Skeletal muscle satellite cell (primary cell): ENCODE measurements at regions not wholly inside any gene's neighbourhood (a gene's known extent, or its start where the extent isn't known, plus 50 kb on each side); places are given as distances from the start of the nearest gene placed in this dataset.

Experiments
- H3K27me3 ChIP-seq: 2 replicates; pipeline ENCODE4 v1.7.0; 2013; ENCODE audit warnings: low read length; ENCODE audit not compliant: control insufficient read depth, insufficient read depth
- H3K36me3 ChIP-seq: 2 replicates; pipeline ENCODE4 v1.7.0; 2013; ENCODE audit warnings: mild to moderate bottlenecking, control low read depth, low read length; ENCODE audit not compliant: insufficient read depth
- H3K4me1 ChIP-seq: 2 replicates; pipeline ENCODE4 v1.7.0; 2013; ENCODE audit warnings: low read length; ENCODE audit not compliant: control insufficient read depth, insufficient read depth
- H3K4me2 ChIP-seq: 2 replicates; pipeline ENCODE4 v1.7.0; 2013; ENCODE audit warnings: mild to moderate bottlenecking, low read length
- H3K4me3 ChIP-seq: 2 replicates; pipeline ENCODE4 v1.7.0; 2013; ENCODE audit warnings: low read length
- H3K9ac ChIP-seq: 2 replicates; pipeline ENCODE4 v1.7.0; 2013; ENCODE audit warnings: mild to moderate bottlenecking, low read depth, low read length, moderate library complexity
- H3K9me3 ChIP-seq: replicated peaks from 2 replicates; pipeline ENCODE4 v1.7.0; 2013; ENCODE audit warnings: mild to moderate bottlenecking, control low read depth, low read length

DNA sequence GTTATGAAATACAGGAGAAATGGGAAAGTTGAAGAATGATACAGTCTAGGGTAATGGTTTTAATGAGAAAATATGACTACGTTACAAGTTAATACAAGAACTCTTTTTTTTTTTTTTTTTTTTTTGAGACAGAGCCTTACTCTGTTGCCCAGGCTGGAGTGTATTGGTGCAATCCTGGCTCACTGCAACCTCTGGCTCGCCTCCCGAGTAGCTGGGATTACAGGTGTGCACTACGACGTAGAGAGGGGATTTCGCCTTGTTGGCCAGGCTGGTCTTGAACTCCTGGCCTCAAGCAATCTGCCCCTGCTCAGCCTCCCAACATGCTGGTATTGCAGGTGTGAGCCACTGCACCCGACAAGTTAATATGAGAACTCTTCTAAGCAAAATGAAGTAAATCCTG is 77.1 kb upstream of the SELENOP start:
- H3K4me1 ChIP-seq: no peaks in the 10 kb centered on the region
- no peak overlapping the region for H3K9ac ChIP-seq
- no peaks in the 10 kb centered on the region for H3K9me3 ChIP-seq
- H3K4me2 ChIP-seq: no peak overlapping the region
- H3K36me3 ChIP-seq: no peaks in the 10 kb centered on the region
- H3K27me3 ChIP-seq: peaks cover 25% of the 10 kb centered on the region
- no peak overlapping the region for H3K4me3 ChIP-seq

DNA sequence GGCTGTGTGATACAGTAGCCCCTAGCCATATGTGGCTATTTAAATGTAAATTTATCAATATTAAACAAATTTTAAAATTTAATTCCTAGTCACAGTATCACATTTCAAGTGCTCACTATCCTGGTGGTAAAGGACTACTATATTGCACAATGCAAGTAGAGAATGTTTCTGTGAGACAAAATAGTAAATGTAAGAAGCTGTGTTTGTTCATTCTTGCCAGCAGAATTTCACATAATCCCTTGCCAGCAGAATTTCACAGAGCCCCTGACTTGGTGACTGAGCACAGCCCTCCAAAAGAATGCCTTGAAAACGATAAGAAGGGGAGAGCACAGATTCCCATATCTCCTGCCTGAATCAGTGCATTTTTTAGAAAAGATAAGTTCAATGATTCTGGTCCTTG is 75.9 kb upstream of the SELENOP start:
- H3K27me3 ChIP-seq: peaks cover 24% of the 10 kb centered on the region
- H3K4me2 ChIP-seq: no peak overlapping the region
- H3K9me3 ChIP-seq: no peaks in the 10 kb centered on the region
- no peaks in the 10 kb centered on the region for H3K4me1 ChIP-seq
- no peaks in the 10 kb centered on the region for H3K36me3 ChIP-seq
- no peak overlapping the region for H3K9ac ChIP-seq
- no peak overlapping the region for H3K4me3 ChIP-seq

GRCh38 chr5:42887097-42887496 is 75.4 kb upstream of the SELENOP start:
- no peak overlapping the region for H3K9ac ChIP-seq
- H3K4me3 ChIP-seq: no peak overlapping the region
- H3K4me1 ChIP-seq: no peaks in the 10 kb centered on the region
- no peaks in the 10 kb centered on the region for H3K36me3 ChIP-seq
- H3K9me3 ChIP-seq: no peaks in the 10 kb centered on the region
- peaks cover 20% of the 10 kb centered on the region for H3K27me3 ChIP-seq
- H3K4me2 ChIP-seq: no peak overlapping the region

GRCh38 chr5:42886635-42887034 is 74.9 kb upstream of the SELENOP start:
- Histone ChIP-seq H3K9ac (no peak overlapping the region), H3K27me3 (peaks cover 20% of the 10 kb centered on the region), H3K4me2 (no peak overlapping the region), H3K9me3 (no peaks in the 10 kb centered on the region), H3K4me1 (no peaks in the 10 kb centered on the region), H3K4me3 (no peak overlapping the region), H3K36me3 (no peaks in the 10 kb centered on the region)

- no peak overlapping the region for H3K9ac ChIP-seq
- no peaks in the 10 kb centered on the region for H3K4me1 ChIP-seq
- H3K4me3 ChIP-seq: no peak overlapping the region
- no peak overlapping the region for H3K4me2 ChIP-seq
- H3K27me3 ChIP-seq: peaks cover 20% of the 10 kb centered on the region
- no peaks in the 10 kb centered on the region for H3K9me3 ChIP-seq
- H3K36me3 ChIP-seq: no peaks in the 10 kb centered on the region
Measured at GRCh38 chr5:42884326-42884725, 72.6 kb upstream of the SELENOP start.

DNA sequence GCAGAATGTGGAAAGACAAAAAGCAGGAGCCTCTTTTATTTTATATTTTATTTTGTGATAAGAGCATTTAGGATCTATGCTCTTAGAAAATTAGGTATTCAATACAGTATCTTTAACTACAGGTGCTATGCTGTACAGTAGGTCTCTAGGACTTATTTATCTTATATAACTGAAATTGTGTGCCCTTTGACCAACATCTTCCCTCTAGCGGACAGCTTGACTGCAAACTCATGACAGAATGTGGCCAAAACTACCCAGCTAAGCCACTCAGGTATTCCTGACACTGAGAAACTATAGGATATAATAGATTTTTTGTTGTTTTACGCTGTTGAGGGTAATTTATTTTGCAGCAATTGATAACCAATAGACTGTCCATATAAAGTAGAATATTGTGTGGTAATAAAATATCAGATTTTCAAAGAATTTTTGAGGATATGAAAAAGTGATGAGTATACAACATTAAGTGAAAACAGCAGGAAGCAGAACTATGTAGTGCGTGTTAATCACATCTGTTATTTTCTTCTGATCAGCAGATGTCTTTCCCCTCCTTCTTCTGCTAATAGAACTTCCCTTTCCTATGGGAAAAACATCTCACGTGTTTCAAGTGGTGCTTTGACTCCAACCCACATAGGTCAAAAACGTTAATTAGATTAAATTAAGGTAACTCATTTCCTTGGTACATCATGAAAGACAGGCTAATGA is 69.9 kb upstream of the SELENOP start:
- no peak overlapping the region for H3K9ac ChIP-seq
- H3K4me1 ChIP-seq: no peaks in the 10 kb centered on the region
- no peak overlapping the region for H3K4me2 ChIP-seq
- H3K27me3 ChIP-seq: peaks cover 12% of the 10 kb centered on the region
- no peak overlapping the region for H3K4me3 ChIP-seq
- no peaks in the 10 kb centered on the region for H3K9me3 ChIP-seq
- H3K36me3 ChIP-seq: no peaks in the 10 kb centered on the region

DNA sequence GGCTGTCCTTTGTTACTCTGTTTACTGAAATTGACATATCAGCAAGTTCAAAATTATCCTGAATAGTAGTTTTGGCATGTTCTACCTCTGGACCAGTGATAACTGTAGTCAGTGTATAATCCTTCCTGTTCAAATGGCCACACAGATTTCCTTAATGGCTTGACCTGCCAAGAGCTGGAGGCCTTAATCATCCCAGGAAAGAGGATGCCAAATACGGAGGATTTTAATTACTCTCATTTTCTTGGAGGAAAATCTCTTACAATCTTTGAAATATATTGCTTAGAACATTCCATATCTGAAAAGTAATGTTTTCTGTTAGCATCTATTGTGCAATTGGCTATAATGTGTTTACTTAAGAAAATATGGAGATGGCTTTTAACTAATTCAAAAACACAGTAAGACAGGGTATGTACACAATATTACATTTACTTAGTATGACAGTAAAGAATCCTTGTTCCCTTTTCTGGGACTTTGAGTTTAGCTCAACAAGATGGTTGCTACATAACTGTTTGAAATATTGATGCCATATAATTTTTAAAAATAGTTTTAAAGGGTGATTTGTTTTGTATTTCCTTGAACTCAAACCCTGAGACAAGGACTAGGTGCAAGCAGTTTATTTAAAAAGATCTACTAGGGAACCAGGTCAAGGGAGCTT is 68.9 kb upstream of the SELENOP start:
- Histone ChIP-seq H3K36me3 (no peaks in the 10 kb centered on the region), H3K4me1 (no peaks in the 10 kb centered on the region), H3K9me3 (no peaks in the 10 kb centered on the region), H3K4me2 (no peak overlapping the region), H3K4me3 (no peak overlapping the region), H3K9ac (no peak overlapping the region), H3K27me3 (peaks cover 10% of the 10 kb centered on the region)

DNA sequence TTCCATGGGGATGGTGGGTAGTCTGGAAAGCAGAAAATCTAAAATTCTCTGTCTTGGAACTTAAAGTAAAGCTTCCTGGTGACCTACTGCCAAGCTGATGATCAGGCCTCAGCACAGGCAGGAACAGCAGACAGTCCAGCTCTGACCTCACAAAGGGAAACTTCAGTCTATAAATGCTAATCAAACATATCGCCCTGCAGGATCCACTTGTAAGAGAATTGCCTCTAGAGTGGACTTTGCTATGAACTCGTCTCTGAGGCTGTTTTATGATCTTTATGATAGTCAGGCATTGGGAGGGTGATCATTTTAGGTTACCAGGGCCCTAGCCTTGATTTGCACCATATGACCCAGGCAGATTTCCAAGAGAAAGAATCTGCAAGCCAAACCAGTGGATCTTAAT is 67.6 kb upstream of the SELENOP start:
- Histone ChIP-seq H3K9ac (no peak overlapping the region), H3K9me3 (no peaks in the 10 kb centered on the region), H3K27me3 (peaks cover 10% of the 10 kb centered on the region), H3K4me3 (no peak overlapping the region), H3K4me2 (no peak overlapping the region), H3K36me3 (no peaks in the 10 kb centered on the region), H3K4me1 (no peaks in the 10 kb centered on the region)

GRCh38 chr5:42878550-42878949 is 66.9 kb upstream of the SELENOP start:
- Histone ChIP-seq H3K27me3 (peaks cover 15% of the 10 kb centered on the region), H3K9me3 (no peaks in the 10 kb centered on the region), H3K4me1 (no peaks in the 10 kb centered on the region), H3K36me3 (no peaks in the 10 kb centered on the region), H3K4me3 (no peak overlapping the region), H3K9ac (no peak overlapping the region), H3K4me2 (no peak overlapping the region)

DNA sequence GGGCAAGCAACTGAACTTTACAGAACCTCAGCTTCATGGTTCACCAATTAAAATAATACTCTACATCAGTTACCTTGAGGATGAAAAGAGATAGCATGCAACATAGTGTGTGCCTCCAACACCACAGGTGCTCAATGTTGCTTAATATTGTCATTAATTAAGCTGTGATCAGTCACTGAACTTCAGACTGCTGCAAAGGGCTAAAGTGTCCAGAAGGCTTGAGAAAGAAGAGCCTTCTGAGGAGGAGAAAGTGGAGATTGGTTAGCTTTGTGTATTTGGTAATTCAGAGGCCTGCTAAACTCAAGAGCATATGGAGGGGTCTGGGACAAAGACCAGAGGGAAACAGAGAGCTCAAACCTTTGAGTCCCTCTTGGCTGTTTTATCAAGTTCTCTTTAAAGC is 66.3 kb upstream of the SELENOP start:
- no peaks in the 10 kb centered on the region for H3K4me1 ChIP-seq
- H3K4me3 ChIP-seq: no peak overlapping the region
- no peaks in the 10 kb centered on the region for H3K36me3 ChIP-seq
- H3K4me2 ChIP-seq: no peak overlapping the region
- H3K27me3 ChIP-seq: peaks cover 20% of the 10 kb centered on the region
- H3K9me3 ChIP-seq: no peaks in the 10 kb centered on the region
- no peak overlapping the region for H3K9ac ChIP-seq

- Histone ChIP-seq H3K27me3 (peaks cover 22% of the 10 kb centered on the region), H3K4me3 (no peak overlapping the region), H3K4me1 (no peaks in the 10 kb centered on the region), H3K36me3 (no peaks in the 10 kb centered on the region), H3K9ac (no peak overlapping the region), H3K4me2 (no peak overlapping the region), H3K9me3 (no peaks in the 10 kb centered on the region)
Measured at GRCh38 chr5:42877431-42877830, 65.7 kb upstream of the SELENOP start.

GRCh38 chr5:42876375-42876844 is 64.7 kb upstream of the SELENOP start:
- peaks cover 22% of the 10 kb centered on the region for H3K27me3 ChIP-seq
- H3K4me2 ChIP-seq: no peak overlapping the region
- H3K4me1 ChIP-seq: no peaks in the 10 kb centered on the region
- no peaks in the 10 kb centered on the region for H3K9me3 ChIP-seq
- no peak overlapping the region for H3K9ac ChIP-seq
- no peak overlapping the region for H3K4me3 ChIP-seq
- no peaks in the 10 kb centered on the region for H3K36me3 ChIP-seq
